NCI-H2227 (cell line): ENCODE measurements at regions not wholly inside any gene's neighbourhood (a gene's known extent, or its start where the extent isn't known, plus 50 kb on each side); places are given as distances from the start of the nearest gene placed in this dataset.

Experiments used
- DNase-seq: peaks from one replicate; lab custom pipeline; 2025; ENCODE audit not compliant: unreplicated experiment; lab: John Stamatoyannopoulos, UW

GRCh38 chr10:36332926-36333325, 690.8 kb upstream of the FZD8 start:
- no peak for DNase-seq

GRCh38 chr10:36331121-36331520, 689.0 kb upstream of the FZD8 start:
- no peak for DNase-seq

- no peak for DNase-seq
Measured at GRCh38 chr10:36325815-36326214, 683.7 kb upstream of the FZD8 start.

GRCh38 chr10:36324831-36325230, 682.7 kb upstream of the FZD8 start:
- no peak for DNase-seq

- DNase-seq, result no peak
Measured at GRCh38 chr10:36313142-36313541, 671.0 kb upstream of the FZD8 start.

- DNase-seq, result no peak
Measured at GRCh38 chr10:36303896-36304295, 661.8 kb upstream of the FZD8 start.

GRCh38 chr10:36302086-36302485, 660.0 kb upstream of the FZD8 start:
- DNase-seq, result no peak

- DNase-seq, result no peak
Measured at GRCh38 chr10:36301539-36301938, 659.4 kb upstream of the FZD8 start.

- DNase-seq, result no peak
Measured at GRCh38 chr10:36301139-36301538, 659.0 kb upstream of the FZD8 start.

- no peak for DNase-seq
Measured at GRCh38 chr10:36283827-36284226, 641.7 kb upstream of the FZD8 start.

GRCh38 chr10:36281831-36282331, 639.8 kb upstream of the FZD8 start:
- no peak for DNase-seq

GRCh38 chr10:36280890-36281499, 638.9 kb upstream of the FZD8 start:
- no peak for DNase-seq

- no peak for DNase-seq
Measured at GRCh38 chr10:36280321-36280741, 638.2 kb upstream of the FZD8 start.

GRCh38 chr10:36278176-36278575, 636.1 kb upstream of the FZD8 start:
- no peak for DNase-seq

- DNase-seq, result no peak
Measured at GRCh38 chr10:36277459-36277858, 635.4 kb upstream of the FZD8 start.

GRCh38 chr10:36271627-36272340, 629.7 kb upstream of the FZD8 start:
- DNase-seq, result no peak

GRCh38 chr10:36269222-36269621, 627.1 kb upstream of the FZD8 start:
- no peak for DNase-seq

- DNase-seq, result no peak
Measured at GRCh38 chr10:36266923-36267322, 624.8 kb upstream of the FZD8 start.

- DNase-seq, result no peak
Measured at GRCh38 chr10:36265741-36266140, 623.6 kb upstream of the FZD8 start.

GRCh38 chr10:36263871-36264270, 621.8 kb upstream of the FZD8 start:
- no peak for DNase-seq

- DNase-seq, result no peak
Measured at GRCh38 chr10:36256948-36257356, 614.9 kb upstream of the FZD8 start.

GRCh38 chr10:36256166-36256565, 614.1 kb upstream of the FZD8 start:
- no peak for DNase-seq

GRCh38 chr10:36254199-36254598, 612.1 kb upstream of the FZD8 start:
- no peak for DNase-seq
